ENCODE measurements at regions not wholly inside any gene's neighbourhood (a gene's known extent, or its start where the extent isn't known, plus 50 kb on each side); places are given as distances from the start of the nearest gene placed in this dataset.
"Not testable (repeated sequence)": the region's sequence is repeated elsewhere in the genome, so short reads cannot be mapped to it uniquely, and the experiment has no call there.

DNA sequence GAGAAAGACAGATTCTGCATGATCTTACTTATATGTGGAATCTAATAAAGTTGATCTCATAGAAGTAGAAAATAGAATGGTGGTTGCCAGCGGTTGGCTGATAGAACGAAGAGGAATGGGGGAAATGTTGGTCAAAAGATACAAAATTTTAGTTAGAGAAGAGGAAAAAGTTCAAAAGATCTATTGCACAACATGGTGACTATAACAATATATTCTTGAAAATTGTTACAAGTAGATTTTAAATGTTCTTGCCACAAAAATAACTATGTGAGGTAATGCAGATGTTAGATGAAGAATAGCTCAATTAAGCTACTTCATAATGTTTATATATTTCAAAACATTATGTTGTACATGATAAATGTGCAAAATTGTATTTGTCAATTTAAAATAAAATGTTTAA, 112.3 kb upstream of the SMIM30 start:
- no peak for DNase-seq (ENCODE audit: low spot score)

- no peak for DNase-seq (ENCODE audit: low spot score)
These were observed 99.0 kb upstream of the SMIM30 start for GRCh38 chr7:113217314-113217713.

DNA sequence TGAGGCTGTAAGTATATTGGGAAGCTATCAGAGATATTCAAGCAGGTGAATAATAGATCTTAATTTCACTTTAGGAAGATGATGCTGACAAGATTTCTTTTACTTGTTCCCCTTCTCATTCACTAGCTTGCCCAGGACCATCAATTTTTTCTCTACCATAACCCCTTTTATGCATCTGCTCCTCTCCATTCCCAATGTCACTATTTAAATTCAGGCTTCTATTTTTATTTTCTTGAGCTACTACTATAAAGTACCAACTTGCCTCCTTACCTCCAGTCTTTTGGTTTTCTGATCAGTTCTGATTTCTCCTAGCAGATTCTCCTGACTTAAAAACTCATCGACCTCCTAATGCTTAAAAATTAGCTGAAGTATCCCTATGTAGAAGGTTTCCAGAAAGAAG, 97.7 kb upstream of the SMIM30 start:
- no peak for DNase-seq (ENCODE audit: low spot score)

DNA sequence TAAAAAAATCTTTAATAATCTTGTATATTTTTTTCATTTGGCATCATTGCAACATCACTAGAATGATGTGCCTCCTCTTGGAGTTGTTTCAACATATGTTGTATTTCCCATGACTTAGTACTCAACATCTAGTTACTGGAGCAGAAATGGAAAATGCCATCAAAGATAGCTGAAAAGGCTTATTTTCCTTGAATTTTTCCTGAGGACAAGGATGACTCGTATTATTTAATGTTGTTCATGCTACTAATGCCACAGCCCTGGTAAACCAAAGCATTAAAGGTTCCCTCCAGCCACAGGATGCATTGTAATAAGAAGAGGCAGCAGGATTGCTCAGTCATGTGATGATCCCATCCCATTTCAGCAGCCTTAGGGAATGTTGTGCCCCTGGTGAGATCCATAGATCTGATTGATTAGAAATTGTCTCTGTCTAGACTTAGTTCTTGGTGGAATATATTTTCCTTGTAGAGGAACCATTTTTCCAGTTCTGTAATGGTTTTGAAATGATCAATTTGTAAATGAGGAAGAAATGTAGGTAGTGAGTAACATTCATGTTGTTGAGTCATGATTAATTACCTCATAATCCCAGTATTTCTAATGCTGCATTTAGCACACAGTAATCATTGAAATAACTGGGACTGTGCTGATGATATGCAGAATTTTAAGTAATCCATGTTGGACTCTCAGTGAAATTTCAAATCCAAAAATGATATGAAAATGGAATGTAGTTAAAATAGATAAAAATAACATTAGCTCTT, 91.3 kb upstream of the SMIM30 start:
- DNase-seq (ENCODE audit: low spot score) = no peak

DNA sequence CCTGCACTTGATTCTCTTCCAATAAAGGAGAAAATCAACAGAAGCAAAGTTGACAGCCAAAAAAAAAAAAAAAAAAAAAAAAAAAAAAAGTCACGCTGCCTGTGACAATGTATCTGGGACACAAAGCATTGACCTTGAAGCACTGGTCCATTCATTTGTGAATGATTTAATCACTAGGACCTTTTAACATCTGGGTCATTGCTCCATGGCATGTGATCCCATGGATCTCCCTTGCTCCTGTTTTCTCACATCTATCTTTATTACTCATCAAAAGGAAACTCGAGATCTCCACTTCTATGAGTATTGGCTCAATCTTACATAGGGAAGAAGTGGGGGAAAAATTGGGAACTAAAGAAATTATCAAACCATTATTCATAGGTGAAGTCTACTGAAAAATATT, 89.6 kb upstream of the SMIM30 start:
- DNase-seq (ENCODE audit: low spot score) = no peak

GRCh38 chr7:113207441-113207840, 89.1 kb upstream of the SMIM30 start:
- DNase-seq (ENCODE audit: low spot score) = no peak

DNA sequence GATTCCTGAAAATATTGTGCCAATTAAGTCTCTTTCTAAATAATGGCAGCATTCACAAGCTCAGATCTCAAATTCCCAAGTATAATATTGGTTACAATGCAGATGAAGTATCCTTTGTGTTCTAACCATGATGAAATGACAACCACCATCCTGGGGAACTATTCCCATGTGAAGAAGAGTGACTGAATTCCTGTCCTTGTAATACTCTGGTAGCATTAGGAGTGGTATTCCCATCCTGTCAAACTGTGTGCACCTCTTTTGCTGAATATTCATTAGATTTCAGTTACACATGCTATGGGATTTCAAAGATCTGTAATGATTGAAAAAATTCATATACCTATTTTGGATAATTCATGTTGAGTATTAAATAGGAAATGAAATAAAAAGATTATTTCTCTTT, 86.1 kb upstream of the SMIM30 start:
- DNase-seq (ENCODE audit: low spot score) = no peak

- no peak for DNase-seq (ENCODE audit: low spot score)
These were observed 83.9 kb upstream of the SMIM30 start for GRCh38 chr7:113202284-113202683.

DNA sequence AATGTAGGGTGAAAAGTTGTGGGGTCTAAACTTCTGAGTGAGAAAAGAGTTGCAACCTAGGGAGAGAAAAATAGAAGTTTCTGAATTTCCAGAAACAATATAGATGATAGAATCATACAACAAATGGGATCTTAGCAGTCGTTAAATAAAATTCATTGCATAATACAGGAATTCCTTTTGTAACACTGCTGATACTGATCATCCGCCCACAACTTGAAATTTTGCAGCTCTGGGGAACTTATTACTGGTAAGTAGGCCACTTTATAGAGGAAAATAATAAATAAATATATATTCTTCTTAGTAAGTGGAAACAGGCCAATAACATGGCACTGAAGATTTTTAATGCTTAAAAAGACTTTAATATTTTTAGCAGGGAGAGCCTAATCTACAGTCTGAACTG, 81.9 kb upstream of the SMIM30 start:
- DNase-seq (ENCODE audit: low spot score) = no peak

DNA sequence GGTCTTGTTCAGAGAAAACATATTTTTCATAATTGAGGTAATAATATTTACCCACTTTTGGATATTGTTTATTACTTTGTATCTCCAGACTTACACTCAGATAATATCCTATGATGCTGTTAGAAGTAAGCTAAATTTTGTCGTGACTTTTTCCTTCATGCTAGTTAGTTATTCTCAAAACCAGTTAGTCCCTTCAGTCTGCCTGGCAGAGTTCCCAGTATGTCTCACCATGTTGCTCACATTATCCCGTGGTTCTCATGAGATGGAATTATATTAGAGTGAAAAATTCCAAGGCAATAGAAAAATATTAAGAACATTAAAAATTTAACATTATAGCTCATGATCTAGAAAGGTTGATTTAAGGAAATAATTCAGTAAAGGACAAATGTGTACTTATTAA, 81.5 kb upstream of the SMIM30 start:
- no peak for DNase-seq (ENCODE audit: low spot score)

GRCh38 chr7:113199136-113199535, 80.8 kb upstream of the SMIM30 start:
- DNase-seq (ENCODE audit: low spot score) = no peak

- no peak for DNase-seq (ENCODE audit: low spot score)
These were observed 79.9 kb upstream of the SMIM30 start for GRCh38 chr7:113198226-113198625.

GRCh38 chr7:113197274-113197673, 78.9 kb upstream of the SMIM30 start:
- DNase-seq (ENCODE audit: low spot score) = no peak

DNA sequence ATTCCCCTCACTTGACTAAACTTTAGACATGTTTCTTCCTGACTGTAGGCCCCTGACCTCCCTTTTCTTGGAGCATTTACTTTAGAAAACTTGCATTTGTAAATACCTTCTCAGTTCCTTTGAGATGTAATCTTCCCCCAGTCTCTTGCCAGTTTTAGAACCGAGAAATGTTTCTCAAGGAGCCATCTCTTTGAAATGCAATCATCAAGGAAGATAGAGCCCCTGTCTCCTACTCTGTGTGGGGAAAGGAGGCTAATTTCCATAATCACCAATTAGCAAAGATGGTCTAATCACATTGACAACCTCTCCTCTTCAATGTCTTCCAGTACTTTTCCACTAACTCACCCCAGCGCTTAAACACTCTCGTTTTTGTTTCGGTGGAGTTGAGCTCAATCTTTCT, 70.0 kb upstream of the SMIM30 start:
- DNase-seq (ENCODE audit: low spot score) = no peak

GRCh38 chr7:113179313-113179712, 61.0 kb upstream of the SMIM30 start:
- DNase-seq (ENCODE audit: low spot score) = no peak

DNA sequence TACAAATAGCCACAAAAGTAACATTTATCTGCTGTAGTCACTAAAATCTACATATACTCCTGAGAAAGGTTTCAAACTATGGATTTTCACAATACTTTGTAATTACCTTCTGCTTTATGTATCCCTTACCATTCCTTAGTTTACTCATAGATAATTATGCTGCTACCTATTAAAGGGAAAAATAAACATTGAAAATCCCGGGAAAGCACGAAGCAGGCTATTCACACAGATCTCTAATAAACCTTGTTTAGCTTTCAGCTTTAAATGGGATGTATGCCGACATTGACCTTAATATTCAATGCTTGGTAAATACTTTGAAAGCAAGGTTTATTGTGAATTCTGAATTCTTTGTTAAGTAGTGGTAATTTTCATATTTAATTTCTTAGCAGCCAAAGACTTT, 58.5 kb upstream of the SMIM30 start:
- DNase-seq (ENCODE audit: low spot score) = no peak

DNA sequence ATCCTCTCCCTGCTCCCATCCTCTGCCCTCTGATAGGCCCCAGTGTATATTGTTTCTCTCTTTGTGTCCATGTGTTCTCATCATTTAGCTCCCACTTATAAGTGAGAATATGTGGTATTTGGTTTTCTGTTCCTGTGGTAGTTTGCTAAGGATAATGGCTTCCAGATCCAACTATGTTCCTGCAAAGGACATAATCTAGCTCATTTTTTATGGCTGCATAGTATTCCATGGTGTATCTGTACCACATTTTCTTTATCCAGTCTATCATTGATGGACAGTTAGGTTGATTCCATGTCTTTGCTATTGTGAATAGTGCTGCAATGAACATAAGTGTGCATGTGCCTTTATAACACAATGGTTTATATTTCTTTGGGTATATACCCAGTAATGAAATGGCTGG, 57.8 kb upstream of the SMIM30 start:
- not testable (repeated sequence) for DNase-seq (ENCODE audit: low spot score)

DNA sequence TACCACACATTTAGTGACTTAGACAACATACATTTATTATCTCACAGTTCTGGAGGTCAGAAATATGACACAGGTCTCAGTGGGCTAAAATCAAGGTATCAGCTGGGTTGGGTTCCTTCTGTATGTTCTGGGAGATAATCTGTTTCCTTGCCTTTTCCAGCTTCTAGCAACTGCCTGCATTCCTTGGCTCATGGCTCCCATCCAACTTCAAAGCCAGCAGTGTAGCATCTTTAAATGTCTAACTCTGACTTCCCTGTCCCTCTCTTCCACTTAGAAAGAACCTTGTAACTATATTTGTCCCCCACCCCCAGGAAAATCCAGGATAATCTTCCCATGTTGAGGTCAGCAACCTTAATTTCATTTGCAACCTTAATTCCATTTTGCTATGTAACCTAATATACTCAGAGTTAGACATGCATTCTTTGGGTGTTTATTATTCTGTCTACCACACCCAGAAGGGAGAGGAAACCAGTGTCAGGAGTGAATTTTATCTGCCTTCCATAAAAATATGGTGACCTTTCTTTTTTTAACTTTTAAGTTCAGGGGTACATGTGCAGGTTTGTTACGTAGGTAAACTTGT, 57.3 kb upstream of the SMIM30 start:
- no peak for DNase-seq (ENCODE audit: low spot score)

GRCh38 chr7:113172726-113173125, 54.4 kb upstream of the SMIM30 start:
- no peak for DNase-seq (ENCODE audit: low spot score)

GRCh38 chr7:113170591-113170990, 52.2 kb upstream of the SMIM30 start:
- DNase-seq (ENCODE audit: low spot score) = no peak
